NCI-H2227 (cell line): ENCODE measurements at regions not wholly inside any gene's neighbourhood (a gene's known extent, or its start where the extent isn't known, plus 50 kb on each side); places are given as distances from the start of the nearest gene placed in this dataset.
"Not testable (repeated sequence)": the region's sequence is repeated elsewhere in the genome, so short reads cannot be mapped to it uniquely, and the experiment has no call there.

Source experiments
- DNase-seq: peaks from one replicate; lab custom pipeline; 2025; ENCODE audit not compliant: unreplicated experiment; lab: John Stamatoyannopoulos, UW

GRCh38 chr2:20499387-20499786, 52.5 kb downstream of the RHOB start:
- no peak for DNase-seq

GRCh38 chr2:20501974-20502373, 55.1 kb downstream of the RHOB start:
- no peak for DNase-seq

- not testable (repeated sequence) for DNase-seq
These were observed 55.6 kb downstream of the RHOB start for GRCh38 chr2:20502496-20502895.

GRCh38 chr2:20504174-20504573, 57.3 kb downstream of the RHOB start:
- DNase-seq, result no peak

GRCh38 chr2:20506201-20506685, 59.4 kb downstream of the RHOB start:
- no peak for DNase-seq

- no peak for DNase-seq
These were observed 60.4 kb downstream of the RHOB start for GRCh38 chr2:20507166-20507692.

- no peak for DNase-seq
These were observed 60.8 kb downstream of the RHOB start for GRCh38 chr2:20507711-20508110.

- no peak for DNase-seq
These were observed 62.5 kb downstream of the RHOB start for GRCh38 chr2:20509301-20509769.

GRCh38 chr2:20509770-20510490, 63.1 kb downstream of the RHOB start:
- peak; percentile 36 for DNase-seq

- DNase-seq, result no peak
These were observed 64.3 kb downstream of the RHOB start for GRCh38 chr2:20511130-20511529.

- no peak for DNase-seq
These were observed 65.3 kb downstream of the RHOB start for GRCh38 chr2:20512061-20512605.

GRCh38 chr2:20513946-20514345, 67.1 kb downstream of the RHOB start:
- no peak for DNase-seq

GRCh38 chr2:20514596-20515269, 67.9 kb downstream of the RHOB start:
- DNase-seq, result no peak

GRCh38 chr2:20515290-20516220, 68.7 kb downstream of the RHOB start:
- DNase-seq, result no peak

- DNase-seq, result no peak
These were observed 69.4 kb downstream of the RHOB start for GRCh38 chr2:20516291-20516645.

GRCh38 chr2:20516646-20517341, 69.9 kb downstream of the RHOB start:
- DNase-seq, result no peak

- no peak for DNase-seq
These were observed 72.4 kb downstream of the RHOB start for GRCh38 chr2:20519309-20519708.

- no peak for DNase-seq
These were observed 73.3 kb downstream of the RHOB start for GRCh38 chr2:20520128-20520527.

GRCh38 chr2:20521193-20521592, 74.3 kb downstream of the RHOB start:
- no peak for DNase-seq

GRCh38 chr2:20521682-20522189, 74.9 kb downstream of the RHOB start:
- no peak for DNase-seq
